UCSD-AML1 (cell line): ENCODE measurements at regions not wholly inside any gene's neighbourhood (a gene's known extent, or its start where the extent isn't known, plus 50 kb on each side); places are given as distances from the start of the nearest gene placed in this dataset.

Experiments used
- DNase-seq: peaks from one replicate; lab custom pipeline; 2025; ENCODE audit not compliant: unreplicated experiment; lab: John Stamatoyannopoulos, UW

DNA sequence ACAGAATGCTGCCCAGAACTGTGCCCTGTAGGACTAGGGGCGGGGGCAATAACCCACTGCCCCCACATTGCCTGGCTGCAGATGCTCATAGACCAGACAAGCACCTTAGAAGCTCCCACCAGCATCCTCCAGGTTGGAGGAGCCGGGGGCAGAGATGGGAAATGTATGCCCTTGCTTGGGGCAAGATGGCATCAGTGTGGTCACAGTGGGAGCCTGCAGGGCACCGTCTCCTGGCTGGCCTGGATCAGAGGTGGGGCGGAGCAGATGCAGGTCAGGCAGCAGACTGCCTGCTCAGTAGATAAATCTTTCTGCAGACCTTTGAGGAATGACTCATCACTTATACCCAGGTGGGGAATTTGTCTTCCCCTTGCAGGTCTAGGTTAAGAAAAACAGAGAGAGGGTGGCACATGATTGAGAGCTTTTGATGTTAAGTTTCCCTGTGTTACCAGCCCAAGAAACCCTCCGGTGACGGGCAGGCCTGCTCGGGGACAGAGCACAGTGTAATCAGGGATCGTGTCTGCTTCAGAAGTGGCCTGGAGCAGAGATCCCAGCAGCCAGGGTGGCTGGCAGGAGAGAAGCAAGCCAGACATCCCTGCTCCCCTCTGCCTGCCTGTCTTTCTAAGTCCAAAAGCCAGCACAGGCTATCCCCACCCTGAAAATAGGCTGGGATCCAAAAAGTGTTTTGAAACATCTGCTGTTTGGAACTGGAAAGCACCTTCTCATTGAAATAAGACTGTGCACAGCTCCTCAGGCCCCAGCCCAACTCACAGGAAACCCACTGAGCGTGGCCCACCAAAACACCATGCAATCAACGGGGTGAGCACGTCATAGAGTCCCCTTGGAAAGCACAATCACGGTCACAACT is 50.7 kb upstream of the RPL38 start:
- DNase-seq, result no peak

DNA sequence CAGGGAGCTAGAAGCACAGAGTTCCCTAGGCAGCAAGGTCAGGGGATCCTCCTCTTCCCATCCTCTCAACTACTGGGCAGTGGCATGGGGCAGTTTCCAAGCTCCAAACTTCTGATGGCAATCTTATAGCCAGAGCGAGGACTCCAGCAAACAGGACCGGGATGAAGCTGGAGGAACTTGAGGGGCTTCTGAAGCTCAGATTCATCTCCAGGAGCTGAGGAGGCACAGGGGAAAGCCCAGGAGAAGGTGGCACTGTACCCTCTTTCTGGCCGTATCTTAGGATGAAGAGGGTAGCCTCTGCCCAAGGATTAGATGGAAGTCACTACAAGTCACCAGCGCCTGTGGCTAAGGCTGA is 50.0 kb upstream of the RPL38 start:
- no peak for DNase-seq
